ENCODE measurements at regions not wholly inside any gene's neighbourhood (a gene's known extent, or its start where the extent isn't known, plus 50 kb on each side); places are given as distances from the start of the nearest gene placed in this dataset.

- Histone ChIP-seq H3K4me1 (ENCODE audit: control insufficient read depth, insufficient read depth, low read length) (no peaks in the 10 kb centered on the region), H3K9me3 (replicated peaks; ENCODE audit: control insufficient read depth, low read depth, low read length) (no peaks in the 10 kb centered on the region), H3K27ac (ENCODE audit: low read length) (no peak overlapping the region), H3K4me3 (ENCODE audit: low read length) (no peak overlapping the region), H3K27me3 (ENCODE audit: control insufficient read depth, insufficient read depth, low read length) (no peaks in the 10 kb centered on the region), H3K36me3 (ENCODE audit: control insufficient read depth, insufficient read depth, low read length) (no peaks in the 10 kb centered on the region)
- no CpG with 5 or more reads among the region's 4 CpGs for WGBS (ENCODE audit: insufficient coverage)
- no peak for DNase-seq
These were observed 74.8 kb downstream of the ZNF280B start for GRCh38 chr22:22433770-22434169.

Data from muscle of leg (tissue), 3 donors.